ENCODE measurements at regions not wholly inside any gene's neighbourhood (a gene's known extent, or its start where the extent isn't known, plus 50 kb on each side); places are given as distances from the start of the nearest gene placed in this dataset.

GRCh38 chr2:54381293-54381692, 74.8 kb upstream of the SPTBN1 start:
- TF ChIP-seq CTCF (IDR thresholded peaks at IDR 0.05) (no peak), POLR2A (IDR thresholded peaks at IDR 0.05) (no peak)
